NCI-H2081 treated with DMSO at 0.1 percent for 48 hours (cell line): ENCODE measurements at regions not wholly inside any gene's neighbourhood (a gene's known extent, or its start where the extent isn't known, plus 50 kb on each side); places are given as distances from the start of the nearest gene placed in this dataset.

Experiments
- DNase-seq: peaks from one replicate; lab custom pipeline; 2025; lab: John Stamatoyannopoulos, UW

GRCh38 chr16:35732046-35732810, 2272.8 kb downstream of the TP53TG3F start:
- no peak for DNase-seq

- no peak for DNase-seq
Observed at GRCh38 chr16:35733278-35733965, 2274.0 kb downstream of the TP53TG3F start.

GRCh38 chr16:35733971-35734702, 2274.7 kb downstream of the TP53TG3F start:
- no peak for DNase-seq

- no peak for DNase-seq
Observed at GRCh38 chr16:35734728-35735402, 2275.5 kb downstream of the TP53TG3F start.

- DNase-seq, result no peak
Observed at GRCh38 chr16:35735403-35736251, 2276.2 kb downstream of the TP53TG3F start.

- DNase-seq, result no peak
Observed at GRCh38 chr16:35736546-35736945, 2277.1 kb downstream of the TP53TG3F start.

GRCh38 chr16:35737076-35737475, 2277.7 kb downstream of the TP53TG3F start:
- DNase-seq, result no peak

GRCh38 chr16:35741546-35741945, 2282.1 kb downstream of the TP53TG3F start:
- no peak for DNase-seq

GRCh38 chr16:35743101-35743692, 2283.8 kb downstream of the TP53TG3F start:
- no peak for DNase-seq

GRCh38 chr16:35744084-35744483, 2284.7 kb downstream of the TP53TG3F start:
- DNase-seq, result no peak

GRCh38 chr16:35744726-35745125, 2285.3 kb downstream of the TP53TG3F start:
- DNase-seq, result no peak

GRCh38 chr16:35745191-35745590, 2285.8 kb downstream of the TP53TG3F start:
- no peak for DNase-seq

GRCh38 chr16:35745821-35746248, 2286.4 kb downstream of the TP53TG3F start:
- no peak for DNase-seq

GRCh38 chr16:35746281-35746962, 2287.0 kb downstream of the TP53TG3F start:
- DNase-seq, result no peak

GRCh38 chr16:35746963-35747657, 2287.7 kb downstream of the TP53TG3F start:
- no peak for DNase-seq

- DNase-seq, result no peak
Observed at GRCh38 chr16:35747658-35748455, 2288.4 kb downstream of the TP53TG3F start.

- no peak for DNase-seq
Observed at GRCh38 chr16:35748621-35749252, 2289.3 kb downstream of the TP53TG3F start.
